H1 (cell line): ENCODE measurements at regions not wholly inside any gene's neighbourhood (a gene's known extent, or its start where the extent isn't known, plus 50 kb on each side); places are given as distances from the start of the nearest gene placed in this dataset.

ENCODE experiments used
- BRCA1 ChIP-seq: IDR thresholded peaks from 2 replicates; pipeline ENCODE4 v1.6.1; 2012; ENCODE audit warnings: low read depth, low read length, improper control_type of control experiment
- CEBPB ChIP-seq: IDR thresholded peaks from 2 replicates; pipeline ENCODE4 v1.6.1; 2012; ENCODE audit warnings: low read depth, low read length
- JUND ChIP-seq: IDR thresholded peaks from 2 replicates; pipeline ENCODE4 v1.6.1; 2011; ENCODE audit warnings: mild to moderate bottlenecking, improper control_type of control experiment, low read length
- TAF7 ChIP-seq: optimal IDR thresholded peaks from 2 replicates; pipeline ENCODE3; 2011; ENCODE audit warnings: low read depth, mild to moderate bottlenecking, inconsistent platforms, low read length, moderate library complexity, borderline replicate concordance
- YY1 ChIP-seq: IDR thresholded peaks from 2 replicates; pipeline ENCODE4 v1.6.1; 2011; ENCODE audit warnings: low read depth, mild to moderate bottlenecking, low read length

- TF ChIP-seq BRCA1 (no peak), YY1 (peak; percentile 80), JUND (no peak), CEBPB (peak; percentile 48; the same call in 1 of the 2 replicates), TAF7 (no peak)
Observed at GRCh38 chr16:6341981-6342380, 990.7 kb upstream of the RBFOX1 start (continued).
